ENCODE measurements at regions not wholly inside any gene's neighbourhood (a gene's known extent, or its start where the extent isn't known, plus 50 kb on each side); places are given as distances from the start of the nearest gene placed in this dataset.

DNA sequence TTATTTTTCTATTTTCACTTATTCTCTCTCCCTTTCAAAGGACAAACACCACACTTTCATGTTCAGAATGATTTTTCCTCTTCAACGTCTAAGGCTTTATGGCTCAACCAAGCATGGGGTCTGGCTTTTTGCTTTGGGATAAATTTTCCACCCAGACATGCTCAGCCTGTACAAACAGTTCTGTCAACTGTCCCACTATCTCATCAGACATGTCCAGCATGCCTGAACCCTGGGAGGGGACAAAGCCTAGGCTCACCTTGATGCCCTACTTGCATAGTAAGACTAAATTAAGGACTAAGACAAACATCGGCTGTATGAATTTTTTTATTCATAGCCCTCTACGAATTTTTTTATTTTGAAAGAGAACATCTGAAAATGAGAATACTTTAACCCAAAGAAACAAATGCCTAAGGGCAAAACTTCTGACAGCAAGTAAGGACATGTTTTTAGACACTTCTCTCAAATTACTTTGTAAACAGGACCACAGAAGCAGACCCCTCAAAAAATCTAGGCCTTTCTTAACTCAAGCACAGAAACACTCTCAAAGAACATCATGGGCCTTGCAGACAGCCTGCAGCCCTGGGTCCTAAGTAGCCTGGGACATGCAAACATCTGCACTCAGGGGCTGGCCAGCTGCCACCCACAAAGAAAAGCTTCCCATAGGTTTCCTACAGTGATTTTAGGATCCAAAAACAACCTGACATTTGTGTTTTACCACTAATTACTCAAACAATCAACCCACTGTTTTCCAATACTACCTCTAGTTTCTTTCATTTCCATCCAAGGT, 72.3 kb upstream of the PALMD start:
- no peak for DNase-seq (ENCODE audit: low spot score)

DNA sequence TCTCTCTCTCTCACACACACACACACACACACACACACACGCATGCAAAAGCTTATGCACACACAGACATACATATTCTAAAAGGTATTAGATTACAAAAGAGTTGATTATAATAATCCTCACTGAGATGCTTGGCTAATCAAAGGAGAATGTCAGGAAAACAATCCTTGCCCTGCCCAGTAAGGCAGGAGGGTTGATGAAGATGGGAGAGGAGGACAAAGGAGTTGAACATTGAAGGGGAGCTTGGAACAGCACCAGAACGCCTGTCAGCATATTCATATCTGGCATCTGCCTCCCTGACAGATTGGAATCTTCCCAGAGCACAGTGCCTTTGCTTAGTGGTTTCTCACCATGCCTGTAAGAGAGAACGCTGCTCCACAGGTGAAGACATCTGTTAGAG, 68.6 kb upstream of the PALMD start:
- DNase-seq (ENCODE audit: low spot score): no peak

DNA sequence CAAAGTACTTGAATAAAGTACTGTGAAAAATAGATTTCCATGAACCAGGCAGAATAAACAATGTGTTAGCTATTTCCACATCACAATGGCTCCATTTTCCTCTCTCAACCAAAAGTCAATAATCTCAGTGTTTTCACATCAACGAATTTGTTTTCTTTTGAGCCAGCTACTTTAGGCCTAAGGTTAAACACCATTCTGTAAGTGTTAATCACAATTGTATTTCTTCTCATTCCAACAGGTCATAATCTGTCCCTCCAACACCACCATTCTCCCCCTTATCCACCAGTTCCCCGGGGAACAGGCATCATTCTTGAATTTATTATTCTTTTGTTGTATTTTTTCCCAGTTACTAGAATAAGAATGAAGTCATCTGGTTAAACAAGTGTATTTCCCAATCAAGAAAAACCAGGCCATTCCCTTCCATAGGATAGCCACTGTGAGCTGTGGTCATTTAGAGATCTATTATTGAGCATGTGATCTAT, 66.2 kb upstream of the PALMD start:
- peak; percentile 11 for DNase-seq (ENCODE audit: low spot score)

DNA sequence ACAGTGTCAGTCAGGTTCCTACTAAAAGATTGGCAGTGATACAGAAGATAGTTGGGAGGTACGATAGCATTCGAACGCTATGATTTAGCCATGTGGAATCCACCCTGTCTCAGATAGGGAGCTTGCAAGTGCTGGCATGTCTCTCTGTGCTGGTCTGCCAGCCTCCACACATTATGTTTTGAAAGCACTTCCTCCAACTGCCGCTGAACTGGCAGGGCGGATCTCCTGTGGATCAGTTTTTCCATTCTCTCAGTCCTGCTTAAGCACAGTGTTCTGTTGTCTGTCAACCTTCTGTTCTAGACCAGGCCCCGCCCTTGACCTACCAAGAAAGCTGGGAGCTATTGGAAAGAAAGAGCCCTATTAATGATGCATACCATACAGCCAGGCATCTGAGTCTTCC, 65.5 kb upstream of the PALMD start:
- no peak for DNase-seq (ENCODE audit: low spot score)

DNA sequence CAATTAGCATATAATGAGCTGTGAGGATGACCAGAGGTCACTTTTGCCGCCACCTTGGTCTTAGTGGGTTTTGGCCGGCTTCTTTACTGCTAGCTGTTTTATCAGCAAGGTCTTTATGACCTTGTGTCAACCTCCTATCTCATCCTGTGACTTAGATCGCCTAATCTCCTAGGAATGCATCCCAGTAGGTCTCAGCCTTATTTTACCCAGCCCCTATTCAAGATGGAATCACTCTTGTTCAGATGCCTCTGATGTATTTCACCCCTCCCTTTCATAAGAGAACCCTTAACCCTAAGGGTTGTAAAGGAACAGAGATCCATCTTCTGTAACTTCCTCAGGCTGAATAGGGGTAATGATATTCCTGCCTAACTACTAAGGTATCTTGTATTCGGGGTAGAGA, 58.9 kb upstream of the PALMD start:
- DNase-seq (ENCODE audit: low spot score): no peak

DNA sequence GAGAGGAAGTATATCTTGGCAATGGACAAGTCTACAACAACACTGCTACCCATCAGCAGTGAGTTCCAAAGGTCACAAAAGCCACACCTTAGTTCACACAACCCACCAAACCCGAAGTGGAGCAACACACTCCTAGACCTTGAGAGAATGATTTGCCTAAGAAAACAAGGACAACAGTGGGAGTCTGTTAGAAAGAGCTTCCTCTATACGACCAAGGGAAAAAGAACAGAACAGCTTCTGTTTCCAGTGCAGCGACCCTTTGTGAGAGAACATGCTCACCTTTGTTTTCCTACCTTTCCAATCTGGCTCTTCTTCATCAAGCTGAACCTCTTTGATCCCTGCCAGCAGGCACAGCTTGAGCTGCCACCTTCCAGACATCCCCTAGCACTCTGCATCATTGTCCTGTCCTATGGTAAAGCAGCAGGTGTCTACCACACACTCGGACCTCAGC, 56.7 kb upstream of the PALMD start:
- no peak for DNase-seq (ENCODE audit: low spot score)

DNA sequence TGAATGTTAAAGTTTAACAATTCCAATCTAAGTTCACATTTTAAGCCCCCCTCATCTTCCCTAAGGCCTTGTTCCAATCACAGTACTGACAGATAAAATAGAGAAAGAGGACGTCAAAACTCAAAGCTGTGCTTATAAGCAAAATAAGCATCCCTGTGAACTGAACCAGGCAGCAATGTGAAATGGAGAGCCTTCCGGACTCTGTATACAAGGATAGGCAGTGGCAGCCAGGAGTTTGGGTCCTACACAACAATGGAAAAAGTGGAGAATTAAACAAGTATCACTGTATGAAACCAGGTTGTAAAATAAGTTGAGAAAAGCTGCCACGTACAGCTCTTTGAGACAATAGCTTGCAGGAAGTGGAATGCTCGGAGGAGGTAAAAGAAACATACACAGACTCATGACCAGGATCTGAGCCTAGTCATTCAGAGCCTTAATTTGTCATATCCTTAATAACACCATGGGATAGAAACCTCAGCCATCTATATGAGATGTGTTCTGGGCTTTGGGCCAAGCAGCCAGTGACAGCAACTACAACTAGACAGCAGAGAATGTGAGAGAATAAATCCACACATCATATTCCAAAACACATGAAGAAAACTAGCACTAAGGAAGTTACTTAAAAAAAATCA, 55.2 kb upstream of the PALMD start:
- DNase-seq (ENCODE audit: low spot score): no peak

DNA sequence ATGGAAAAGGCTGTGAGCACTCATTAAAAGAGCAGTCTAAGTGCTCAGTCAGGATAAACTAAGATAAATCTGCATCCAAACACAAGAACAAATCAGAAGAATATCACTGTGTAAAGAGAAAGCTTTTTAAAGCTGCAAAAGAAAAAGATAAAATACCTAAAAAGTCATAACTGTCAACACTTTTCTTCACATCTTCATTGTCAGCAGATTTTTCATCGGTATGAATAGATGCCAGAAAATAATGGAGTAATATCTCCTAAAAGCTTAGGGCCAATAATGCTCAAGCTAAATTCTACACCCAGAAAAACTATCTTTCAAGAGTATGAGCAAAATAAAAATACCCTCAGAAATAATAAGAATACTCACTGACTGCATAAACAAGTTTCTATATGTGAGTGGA, 54.0 kb upstream of the PALMD start:
- DNase-seq (ENCODE audit: low spot score): no peak

DNA sequence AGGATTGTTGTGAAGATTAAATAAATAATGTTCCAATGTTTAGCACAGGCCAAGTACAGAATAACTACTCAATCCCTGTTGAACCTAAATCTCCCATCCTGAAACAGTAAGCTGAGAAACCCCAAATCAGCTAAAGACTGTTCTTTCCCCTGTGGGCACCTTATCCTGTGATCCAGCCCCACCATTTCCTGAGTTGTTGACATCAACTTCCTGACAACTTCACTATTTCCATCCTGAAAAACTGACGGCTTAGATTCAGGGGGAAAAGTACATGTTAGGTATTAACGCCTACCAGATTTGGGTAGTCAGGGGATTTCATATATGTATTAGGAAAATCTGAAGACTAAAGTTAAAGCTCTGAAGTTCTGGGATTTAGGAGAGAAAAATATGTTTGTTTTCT, 51.7 kb upstream of the PALMD start:
- DNase-seq (ENCODE audit: low spot score): no peak

DNA sequence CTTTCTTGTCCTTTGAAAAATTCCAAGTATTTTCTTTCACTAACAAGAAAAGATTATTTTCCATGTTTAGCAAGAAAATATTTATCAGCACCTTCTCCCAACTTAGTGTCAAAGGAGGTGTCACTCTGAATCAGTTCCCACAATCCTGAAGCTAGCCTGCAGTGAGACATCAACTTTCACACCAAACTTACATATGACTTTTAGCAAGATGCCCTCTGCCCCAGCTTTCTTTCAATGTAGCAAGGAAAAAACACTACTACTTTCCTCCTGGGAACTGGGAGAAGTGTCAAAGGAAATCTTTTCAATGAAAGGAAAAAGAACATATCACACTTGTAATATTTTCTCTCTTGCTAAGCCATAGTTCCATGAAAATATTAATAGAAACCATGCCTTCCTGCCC, 50.9 kb upstream of the PALMD start:
- no peak for DNase-seq (ENCODE audit: low spot score)

DNA sequence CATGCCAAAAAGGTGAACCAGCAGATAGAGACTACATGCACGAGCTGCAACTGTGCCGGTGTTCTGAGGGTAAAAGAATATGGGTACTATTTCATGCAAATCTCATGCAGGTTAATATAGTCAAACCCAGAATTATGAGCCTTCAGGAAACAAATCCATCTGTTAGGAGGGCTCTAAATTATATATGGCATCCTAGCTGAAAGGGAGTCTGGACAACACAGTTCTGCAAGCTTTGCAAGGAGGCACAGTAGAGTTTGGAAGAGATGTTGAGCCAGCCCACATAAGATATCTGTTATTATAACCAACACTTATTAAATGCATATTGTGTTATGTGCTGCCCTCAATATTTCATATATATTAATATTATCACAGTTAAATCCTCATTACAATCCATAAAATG, 50.5 kb upstream of the PALMD start:
- DNase-seq (ENCODE audit: low spot score): no peak

Measured in globus pallidus (tissue), 1 donor.